Ovary (tissue), 7 donors: ENCODE measurements at regions not wholly inside any gene's neighbourhood (a gene's known extent, or its start where the extent isn't known, plus 50 kb on each side); places are given as distances from the start of the nearest gene placed in this dataset.

Experiments used
- DNase-seq, 5 donors: peaks; one replicate each; pipeline ENCODE4 v3.0.0-alpha.2; 2019 to 2020
- H3K27ac ChIP-seq, 2 donors: fragments of 200-600 bp; one replicate each; pipeline versions ENCODE4 v1.5.1 to v1.8.0; 2019 to 2022
- H3K27me3 ChIP-seq: fragments of 200-600 bp; one replicate; pipeline ENCODE4 v1.8.0; 2022
- H3K36me3 ChIP-seq: fragments of 200-600 bp; sonication (generic); one replicate; pipeline ENCODE4 v1.5.1; 2019
- H3K4me1 ChIP-seq: one replicate; pipeline ENCODE4 v1.8.1; 2013; ENCODE audit warnings: mild to moderate bottlenecking, moderate library complexity; ENCODE audit not compliant: insufficient read depth
- H3K4me3 ChIP-seq: fragments of 200-600 bp; sonication (generic); one replicate; pipeline ENCODE4 v1.5.1; 2017
- H3K9me3 ChIP-seq, 2 donors: fragments of 200-600 bp in 1 of 2; sonication (generic) in 1 of 2; one replicate each; pipeline versions ENCODE4 v1.5.1 to v1.8.1; 2013 to 2019; ENCODE audit warnings: mild to moderate bottlenecking in 1 of 2, moderate library complexity in 1 of 2
- EP300 ChIP-seq: sonication (generic); formaldehyde crosslinking; IDR thresholded peaks from one replicate; pipeline ENCODE4 v1.6.1; 2017; ENCODE audit warnings: antibody characterized with exemption
- POLR2A ChIP-seq: fragments of 450-650 bp; IDR thresholded peaks from one replicate; pipeline ENCODE4 v1.6.1; 2017; ENCODE audit warnings: antibody characterized with exemption, mild to moderate bottlenecking, moderate library complexity
- WGBS, 3 donors: extraction: QIAGEN DNeasy Blood & Tissue Kit in 1 of 3; methylation state at CpG; one replicate each; pipeline versions ENCODE4 v1.1.5 to v1.1.7; 2013 to 2017; 5-methylcytosine and 5-hydroxymethylcytosine counted together
- intact Hi-C, 4 donors: fragments of 100-400 bp; cut with DNase I; formaldehyde crosslinking; loops; one replicate each; pipeline versions ENCODE4 v1.11.0 to v1.15.1; 2022 to 2023
- TF ChIP-seq, protein P1 (sequence below), 3 donors: fragments of 450-650 bp in 2 of 3; fragments of 200-600 bp in 1 of 3; IDR thresholded peaks; one replicate each; pipeline versions ENCODE4 v1.5.1 to v1.8.0; 2016 to 2022; ENCODE audit warnings: antibody characterized with exemption in 3 of 3, mild to moderate bottlenecking in 1 of 3
- donor health status: DM: no; HTN: no; CAD: no; lungs with moderate emphysema.
- donor health status: DM: no; HTN: no; CAD: no.
- donor health status: Bipolar disorder and iron deficiency.
- donor health status: DM: no; HTN: no; CAD: no.
- donor health status: DM: yes; HTN: yes; CAD: no.

DNA sequence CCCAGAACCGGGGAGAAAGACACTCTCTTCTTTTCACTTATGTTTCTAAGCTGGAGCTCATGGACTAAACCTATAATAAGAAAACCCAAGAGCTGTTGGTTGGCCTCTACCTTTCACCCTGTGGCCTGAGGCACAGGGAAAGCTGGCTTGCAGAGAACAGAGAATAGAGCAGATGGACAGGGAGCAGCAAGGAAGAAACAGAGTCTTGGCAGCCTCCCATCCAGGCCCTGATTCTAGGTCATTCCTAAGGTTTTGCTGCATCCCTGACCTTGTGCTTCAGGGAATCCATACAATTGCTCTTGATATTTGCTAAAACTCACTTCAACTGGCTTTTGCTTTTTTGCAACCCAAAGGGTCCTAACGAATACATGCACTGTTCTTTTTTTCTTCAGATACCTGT, 87.8 kb downstream of the SMIM20 start:
- no peak for DNase-seq
- no peak overlapping the region for H3K4me3 ChIP-seq
- H3K36me3 ChIP-seq = no peaks in the 10 kb centered on the region
- H3K27ac ChIP-seq = no peak overlapping the region
- no peaks in the 10 kb centered on the region for H3K4me1 ChIP-seq
- intact Hi-C loops = no loop called here
- no peaks in the 10 kb centered on the region for H3K27me3 ChIP-seq
- 80 to 89% (median 88%) methylated on average over 2 of the region's 2 CpGs for WGBS, 3 donors
- TF ChIP-seq EP300 (no peak), POLR2A (no peak)
- TF ChIP-seq, protein P1, sequence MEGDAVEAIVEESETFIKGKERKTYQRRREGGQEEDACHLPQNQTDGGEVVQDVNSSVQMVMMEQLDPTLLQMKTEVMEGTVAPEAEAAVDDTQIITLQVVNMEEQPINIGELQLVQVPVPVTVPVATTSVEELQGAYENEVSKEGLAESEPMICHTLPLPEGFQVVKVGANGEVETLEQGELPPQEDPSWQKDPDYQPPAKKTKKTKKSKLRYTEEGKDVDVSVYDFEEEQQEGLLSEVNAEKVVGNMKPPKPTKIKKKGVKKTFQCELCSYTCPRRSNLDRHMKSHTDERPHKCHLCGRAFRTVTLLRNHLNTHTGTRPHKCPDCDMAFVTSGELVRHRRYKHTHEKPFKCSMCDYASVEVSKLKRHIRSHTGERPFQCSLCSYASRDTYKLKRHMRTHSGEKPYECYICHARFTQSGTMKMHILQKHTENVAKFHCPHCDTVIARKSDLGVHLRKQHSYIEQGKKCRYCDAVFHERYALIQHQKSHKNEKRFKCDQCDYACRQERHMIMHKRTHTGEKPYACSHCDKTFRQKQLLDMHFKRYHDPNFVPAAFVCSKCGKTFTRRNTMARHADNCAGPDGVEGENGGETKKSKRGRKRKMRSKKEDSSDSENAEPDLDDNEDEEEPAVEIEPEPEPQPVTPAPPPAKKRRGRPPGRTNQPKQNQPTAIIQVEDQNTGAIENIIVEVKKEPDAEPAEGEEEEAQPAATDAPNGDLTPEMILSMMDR (IDR thresholded peaks at IDR 0.05) = no peak
- no peaks in the 10 kb centered on the region for H3K9me3 ChIP-seq

DNA sequence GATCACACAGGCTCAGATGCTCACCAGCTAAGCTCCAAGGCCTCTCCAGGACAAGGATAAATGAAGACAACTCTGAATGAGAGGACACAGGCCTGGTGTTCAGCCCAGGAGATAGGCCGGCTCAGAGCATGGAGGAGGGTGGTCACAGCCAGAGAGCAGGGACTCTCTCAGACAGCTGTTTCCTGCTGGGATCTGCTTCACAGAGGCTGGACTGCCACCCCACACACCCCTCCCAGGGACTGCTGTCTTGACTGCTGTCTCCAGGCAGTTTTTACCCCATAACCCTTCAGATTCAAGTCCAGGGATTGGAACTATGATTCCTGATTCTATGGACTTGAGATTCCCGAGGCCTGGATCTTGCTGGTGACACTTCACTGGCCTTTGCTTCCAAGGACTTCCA, 89.0 kb downstream of the SMIM20 start:
- H3K9me3 ChIP-seq = no peaks in the 10 kb centered on the region
- no peaks in the 10 kb centered on the region for H3K27me3 ChIP-seq
- no peak overlapping the region for H3K27ac ChIP-seq
- TF ChIP-seq POLR2A (no peak), EP300 (no peak)
- TF ChIP-seq, protein P1 (IDR thresholded peaks at IDR 0.05) = no peak
- intact Hi-C loops = no loop called here
- WGBS, 3 donors = 63 to 80% (median 68%) methylated on average over 2 of the region's 2 CpGs
- DNase-seq = no peak
- no peaks in the 10 kb centered on the region for H3K4me1 ChIP-seq
- H3K4me3 ChIP-seq = no peak overlapping the region
- H3K36me3 ChIP-seq = no peaks in the 10 kb centered on the region

DNA sequence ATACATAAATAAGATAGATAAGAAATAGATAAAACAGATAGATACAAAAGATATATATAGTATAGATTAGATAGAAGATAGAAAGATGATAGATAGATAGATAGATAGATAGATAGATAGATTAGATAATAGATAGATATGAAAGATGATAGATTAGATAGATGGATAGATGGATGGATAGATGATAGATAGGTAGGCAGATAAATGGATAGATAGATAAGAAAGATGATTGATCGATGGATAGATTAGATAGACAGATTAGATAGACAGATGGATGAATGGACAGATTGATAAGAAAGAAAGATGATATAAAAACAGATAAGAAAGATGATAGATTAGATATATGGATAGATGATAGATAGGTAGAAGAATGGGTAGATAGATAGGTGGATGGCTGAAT, 90.3 kb downstream of the SMIM20 start:
- no peak overlapping the region for H3K27ac ChIP-seq
- H3K4me1 ChIP-seq = no peaks in the 10 kb centered on the region
- DNase-seq = no peak
- WGBS, 3 donors = 89 to 95% (median 89%) methylated on average over 1 of the region's 1 CpG
- H3K4me3 ChIP-seq = no peak overlapping the region
- TF ChIP-seq EP300 (no peak), POLR2A (no peak)
- H3K9me3 ChIP-seq = no peaks in the 10 kb centered on the region
- intact Hi-C loops = no loop called here
- no peaks in the 10 kb centered on the region for H3K27me3 ChIP-seq
- H3K36me3 ChIP-seq = no peaks in the 10 kb centered on the region

DNA sequence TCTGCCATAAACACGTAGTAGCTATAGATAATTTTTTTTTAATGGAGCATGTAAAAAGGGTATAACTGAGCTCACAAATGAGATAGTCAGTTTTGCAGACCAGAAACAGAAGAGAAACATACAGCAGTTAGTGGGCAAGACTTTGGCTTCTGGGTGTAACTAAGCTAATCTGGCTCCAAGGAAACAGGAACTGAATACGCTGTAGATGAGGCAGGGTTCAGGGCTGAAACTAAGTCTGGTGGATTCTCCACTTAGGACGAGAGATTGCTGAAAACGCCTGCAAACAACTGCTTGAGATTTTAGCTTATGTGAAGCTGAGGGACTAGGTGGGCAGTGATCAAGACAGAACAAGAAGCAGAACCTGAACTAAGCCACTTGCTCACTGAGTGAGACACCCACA, 91.7 kb downstream of the SMIM20 start:
- WGBS, 3 donors = 67 to 74% (median 68%) methylated on average over 4 of the region's 4 CpGs
- intact Hi-C loops = no loop called here

DNA sequence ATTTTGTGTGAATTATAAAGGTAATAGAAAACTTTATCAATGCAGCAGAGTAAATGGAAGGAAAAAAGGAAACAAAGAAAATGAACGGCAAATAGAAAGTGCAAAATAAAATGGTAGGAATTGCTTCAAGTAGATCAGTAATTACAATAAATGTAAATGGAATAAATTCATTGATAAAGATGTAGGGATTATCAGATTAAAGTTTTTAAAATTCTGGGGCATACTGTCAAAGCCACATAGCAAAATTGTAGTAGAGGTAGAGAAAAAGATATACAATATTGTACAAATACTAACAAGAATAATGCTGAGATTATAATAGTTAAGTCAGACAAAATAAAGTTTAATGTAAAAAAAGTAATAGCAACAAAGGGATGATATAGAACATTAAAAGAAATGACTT, 94.7 kb downstream of the SMIM20 start:
- 0 to 1% (median 0%) methylated on average over 1 of the region's 1 CpG for WGBS, 3 donors
- DNase-seq = no peak
- Histone ChIP-seq H3K4me1 (no peaks in the 10 kb centered on the region), H3K27ac (no peak overlapping the region), H3K36me3 (no peaks in the 10 kb centered on the region), H3K4me3 (no peak overlapping the region), H3K9me3 (no peaks in the 10 kb centered on the region), H3K27me3 (no peaks in the 10 kb centered on the region)
- TF ChIP-seq EP300 = no peak
- no peak for TF ChIP-seq POLR2A
- TF ChIP-seq, protein P1 (IDR thresholded peaks at IDR 0.05) = no peak
- intact Hi-C loops = no loop called here

More for the DNA sequence above, 91.7 kb downstream of the SMIM20 start:
- Histone ChIP-seq H3K4me3 (no peak overlapping the region), H3K36me3 (no peaks in the 10 kb centered on the region), H3K27me3 (no peaks in the 10 kb centered on the region), H3K9me3 (no peaks in the 10 kb centered on the region), H3K4me1 (no peaks in the 10 kb centered on the region), H3K27ac (no peak overlapping the region)
- no peak for DNase-seq
- TF ChIP-seq EP300 (no peak), POLR2A (no peak)
- TF ChIP-seq, protein P1 (IDR thresholded peaks at IDR 0.05) = no peak
